ENCODE measurements at regions not wholly inside any gene's neighbourhood (a gene's known extent, or its start where the extent isn't known, plus 50 kb on each side); places are given as distances from the start of the nearest gene placed in this dataset.

DNA sequence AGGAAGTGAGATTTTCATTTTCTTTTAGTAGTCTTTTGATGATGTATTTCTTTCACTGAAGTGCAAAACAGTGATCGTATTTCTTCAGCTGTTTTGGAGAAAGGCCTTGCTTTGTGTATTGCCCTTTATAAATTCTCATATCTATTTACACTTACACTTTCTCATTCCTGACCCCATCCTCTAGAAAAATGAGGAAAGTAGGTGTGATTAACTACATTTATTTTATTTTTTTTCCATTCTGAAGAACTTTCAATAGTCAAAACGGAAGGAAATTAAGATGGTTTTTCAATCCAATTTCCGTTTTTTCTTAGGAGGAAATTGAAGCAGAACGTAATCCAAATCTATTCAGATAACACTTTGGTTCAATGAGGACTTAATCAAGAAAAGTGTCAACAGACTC lies 188.1 kb downstream of the SLITRK5 start:
- no peaks in the 10 kb centered on the region for H3K36me3 Mint-ChIP-seq (ENCODE audit: low read depth, unreplicated experiment)
- H3K9me3 Mint-ChIP-seq (ENCODE audit: unreplicated experiment): no peaks in the 10 kb centered on the region
- H3K27ac Mint-ChIP-seq (ENCODE audit: unreplicated experiment): no peak overlapping the region
- no peak overlapping the region for H3K4me3 Mint-ChIP-seq (ENCODE audit: unreplicated experiment)
- H3K4me1 Mint-ChIP-seq (ENCODE audit: unreplicated experiment): peaks cover 8% of the 10 kb centered on the region
- no peaks in the 10 kb centered on the region for H3K27me3 Mint-ChIP-seq (ENCODE audit: unreplicated experiment)
- TF ChIP-seq, protein P1, sequence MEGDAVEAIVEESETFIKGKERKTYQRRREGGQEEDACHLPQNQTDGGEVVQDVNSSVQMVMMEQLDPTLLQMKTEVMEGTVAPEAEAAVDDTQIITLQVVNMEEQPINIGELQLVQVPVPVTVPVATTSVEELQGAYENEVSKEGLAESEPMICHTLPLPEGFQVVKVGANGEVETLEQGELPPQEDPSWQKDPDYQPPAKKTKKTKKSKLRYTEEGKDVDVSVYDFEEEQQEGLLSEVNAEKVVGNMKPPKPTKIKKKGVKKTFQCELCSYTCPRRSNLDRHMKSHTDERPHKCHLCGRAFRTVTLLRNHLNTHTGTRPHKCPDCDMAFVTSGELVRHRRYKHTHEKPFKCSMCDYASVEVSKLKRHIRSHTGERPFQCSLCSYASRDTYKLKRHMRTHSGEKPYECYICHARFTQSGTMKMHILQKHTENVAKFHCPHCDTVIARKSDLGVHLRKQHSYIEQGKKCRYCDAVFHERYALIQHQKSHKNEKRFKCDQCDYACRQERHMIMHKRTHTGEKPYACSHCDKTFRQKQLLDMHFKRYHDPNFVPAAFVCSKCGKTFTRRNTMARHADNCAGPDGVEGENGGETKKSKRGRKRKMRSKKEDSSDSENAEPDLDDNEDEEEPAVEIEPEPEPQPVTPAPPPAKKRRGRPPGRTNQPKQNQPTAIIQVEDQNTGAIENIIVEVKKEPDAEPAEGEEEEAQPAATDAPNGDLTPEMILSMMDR (IDR thresholded peaks at IDR 0.05; ENCODE audit: unreplicated experiment): no peak
- DNase-seq (ENCODE audit: low spot score): no peak

- no peaks in the 10 kb centered on the region for H3K9me3 Mint-ChIP-seq (ENCODE audit: unreplicated experiment)
- no peaks in the 10 kb centered on the region for H3K36me3 Mint-ChIP-seq (ENCODE audit: low read depth, unreplicated experiment)
- no peak for DNase-seq (ENCODE audit: low spot score)
- no peaks in the 10 kb centered on the region for H3K4me1 Mint-ChIP-seq (ENCODE audit: unreplicated experiment)
- no peak overlapping the region for H3K27ac Mint-ChIP-seq (ENCODE audit: unreplicated experiment)
- TF ChIP-seq, protein P1 (IDR thresholded peaks at IDR 0.05; ENCODE audit: unreplicated experiment): no peak
- no peak overlapping the region for H3K4me3 Mint-ChIP-seq (ENCODE audit: unreplicated experiment)
- H3K27me3 Mint-ChIP-seq (ENCODE audit: unreplicated experiment): peaks cover 2% of the 10 kb centered on the region
Observed at GRCh38 chr13:87867426-87867825, 196.3 kb downstream of the SLITRK5 start.

DNA sequence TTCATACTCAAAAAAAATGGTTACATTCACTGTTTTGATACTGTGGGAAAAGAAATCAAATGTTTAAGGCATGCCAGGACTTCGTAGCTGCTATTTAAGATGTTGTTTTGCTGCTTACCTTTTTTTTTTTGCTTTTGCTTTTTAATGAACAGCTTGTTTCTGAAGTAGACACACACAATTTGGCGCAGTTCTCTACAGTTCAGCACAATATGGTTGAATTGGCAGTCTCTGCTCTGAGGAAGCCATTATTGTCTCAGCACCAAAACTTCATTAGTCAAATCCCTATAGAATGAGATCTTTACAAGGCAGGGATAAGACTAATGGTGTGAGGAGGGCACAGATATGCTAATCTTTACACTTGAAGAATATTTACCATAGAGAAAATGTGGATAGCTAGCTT lies 197.6 kb downstream of the SLITRK5 start:
- TF ChIP-seq, protein P1 (IDR thresholded peaks at IDR 0.05; ENCODE audit: unreplicated experiment): no peak
- no peak for DNase-seq (ENCODE audit: low spot score)
- peaks cover 2% of the 10 kb centered on the region for H3K27me3 Mint-ChIP-seq (ENCODE audit: unreplicated experiment)
- no peaks in the 10 kb centered on the region for H3K4me1 Mint-ChIP-seq (ENCODE audit: unreplicated experiment)
- H3K36me3 Mint-ChIP-seq (ENCODE audit: low read depth, unreplicated experiment): no peaks in the 10 kb centered on the region
- no peak overlapping the region for H3K27ac Mint-ChIP-seq (ENCODE audit: unreplicated experiment)
- no peak overlapping the region for H3K4me3 Mint-ChIP-seq (ENCODE audit: unreplicated experiment)
- no peaks in the 10 kb centered on the region for H3K9me3 Mint-ChIP-seq (ENCODE audit: unreplicated experiment)

- Mint-ChIP-seq H3K4me3 (ENCODE audit: unreplicated experiment) (no peak overlapping the region), H3K27ac (ENCODE audit: unreplicated experiment) (no peak overlapping the region), H3K4me1 (ENCODE audit: unreplicated experiment) (no peaks in the 10 kb centered on the region), H3K36me3 (ENCODE audit: low read depth, unreplicated experiment) (no peaks in the 10 kb centered on the region), H3K27me3 (ENCODE audit: unreplicated experiment) (no peaks in the 10 kb centered on the region), H3K9me3 (ENCODE audit: unreplicated experiment) (no peaks in the 10 kb centered on the region)
- TF ChIP-seq, protein P1 (IDR thresholded peaks at IDR 0.05; ENCODE audit: unreplicated experiment): no peak
- DNase-seq (ENCODE audit: low spot score): no peak
Observed at GRCh38 chr13:87872813-87873212, 201.6 kb downstream of the SLITRK5 start.

DNA sequence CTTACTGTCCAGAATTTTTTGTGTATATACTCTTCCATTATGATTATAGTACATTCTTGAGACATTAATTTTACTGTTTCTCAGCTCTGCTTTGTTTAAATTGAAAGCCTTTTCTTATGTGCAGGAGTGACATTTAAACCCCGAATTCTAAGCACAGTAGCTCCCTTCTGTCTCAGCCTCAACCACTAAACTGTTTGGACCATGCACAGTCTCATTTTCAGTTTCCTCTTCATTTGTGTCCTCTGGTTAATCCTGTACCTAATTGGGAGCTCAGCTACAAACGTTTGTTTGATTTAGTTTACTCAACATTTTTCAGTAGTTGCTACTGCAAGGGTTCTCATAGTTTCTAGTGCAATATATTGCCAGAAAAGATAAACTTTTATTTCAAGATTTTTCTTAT lies 206.3 kb downstream of the SLITRK5 start:
- DNase-seq (ENCODE audit: low spot score): no peak
- no peaks in the 10 kb centered on the region for H3K9me3 Mint-ChIP-seq (ENCODE audit: unreplicated experiment)
- H3K4me3 Mint-ChIP-seq (ENCODE audit: unreplicated experiment): no peak overlapping the region
- H3K27ac Mint-ChIP-seq (ENCODE audit: unreplicated experiment): no peak overlapping the region
- TF ChIP-seq, protein P1 (IDR thresholded peaks at IDR 0.05; ENCODE audit: unreplicated experiment): no peak
- H3K36me3 Mint-ChIP-seq (ENCODE audit: low read depth, unreplicated experiment): no peaks in the 10 kb centered on the region
- no peaks in the 10 kb centered on the region for H3K27me3 Mint-ChIP-seq (ENCODE audit: unreplicated experiment)
- H3K4me1 Mint-ChIP-seq (ENCODE audit: unreplicated experiment): no peaks in the 10 kb centered on the region
